ENCODE measurements at regions not wholly inside any gene's neighbourhood (a gene's known extent, or its start where the extent isn't known, plus 50 kb on each side); places are given as distances from the start of the nearest gene placed in this dataset.

- no peak overlapping the region for H3K4me2 ChIP-seq (ENCODE audit: low read depth, low read length)
- H3K9me3 ChIP-seq (ENCODE audit: control insufficient read depth, insufficient read depth, low read length): no peaks in the 10 kb centered on the region
- dilution Hi-C loops (cut with HindIII; ENCODE audit: low sequenced_read_pairs, unreplicated experiment): no loop called here
- intact Hi-C loops (cut with micrococcal nuclease): no loop called here
- no peak overlapping the region for H3K9ac ChIP-seq (ENCODE audit: low read depth, low read length)
- no peaks in the 10 kb centered on the region for H3K4me1 ChIP-seq (ENCODE audit: control insufficient read depth, insufficient read depth, low read length)
- H3K23ac ChIP-seq (ENCODE audit: low read depth, low read length): no peak overlapping the region
- in situ Hi-C loops (cut with MboI; ENCODE audit: low sequenced_read_pairs): no loop called here
- WGBS, 2 experiments (ENCODE audit: extremely low coverage in 2 of 2, insufficient read length in 1 of 2): 100% methylated on average over 1 of the region's 3 CpGs; no CpG with 5 or more reads in 1 of the 2 experiments
- no peak overlapping the region for H4K5ac ChIP-seq (ENCODE audit: low read depth, low read length)
- no peak overlapping the region for H2AK9ac ChIP-seq (replicated peaks; ENCODE audit: low read depth, low read length, poor library complexity)
- no peak overlapping the region for H4K91ac ChIP-seq (ENCODE audit: insufficient read depth, low read depth, low read length)
- no peak overlapping the region for H2BK15ac ChIP-seq (ENCODE audit: low read depth, low read length)
- H2BK20ac ChIP-seq (ENCODE audit: low read depth, low read length): no peak overlapping the region
- H3K27ac ChIP-seq (ENCODE audit: insufficient read depth, low read length): no peak overlapping the region
- no peaks in the 10 kb centered on the region for H3K79me1 ChIP-seq (ENCODE audit: low read depth in 1 of 2, low read length in 2 of 2)
- no peak overlapping the region for H2BK5ac ChIP-seq (ENCODE audit: low read depth, low read length, poor library complexity, severe bottlenecking)
- H3K14ac ChIP-seq (replicated peaks; ENCODE audit: low read depth, low read length): no peak overlapping the region
- H3K4ac ChIP-seq (ENCODE audit: low read depth, low read length): no peak overlapping the region
- no peak overlapping the region for H3K4me3 ChIP-seq (ENCODE audit: insufficient read depth, low read depth, low read length)
- no peaks in the 10 kb centered on the region for H3K36me3 ChIP-seq (ENCODE audit: control insufficient read depth, insufficient read depth, low read length)
- no peak overlapping the region for H3K56ac ChIP-seq (ENCODE audit: extremely low read depth, insufficient read depth, low read length)
- H3K18ac ChIP-seq (ENCODE audit: low read depth, low read length): no peak overlapping the region
- ATAC-seq (ENCODE audit: low read depth): no peak
- CTCF ChIA-PET: no interaction called here
- no peaks in the 10 kb centered on the region for H4K20me1 ChIP-seq (ENCODE audit: insufficient read depth, low read length)
- no peak overlapping the region for H2AK5ac ChIP-seq (ENCODE audit: low read depth, low read length)
- no TSS peak for BruUV-seq (replicated peaks)
- TF ChIP-seq ELK1 (IDR thresholded peaks at IDR 0.05; ENCODE audit: borderline replicate concordance, low read depth, low read length) (no peak), RFX5 (IDR thresholded peaks at IDR 0.05; ENCODE audit: low read depth, low read length) (no peak), RCOR1 (IDR thresholded peaks at IDR 0.05; ENCODE audit: insufficient replicate concordance, low read length) (no peak), RAD21 (IDR thresholded peaks at IDR 0.05; ENCODE audit: low read length) (no peak), MAFK (IDR thresholded peaks at IDR 0.05; ENCODE audit: low read depth, low read length) (no peak), FOS (IDR thresholded peaks at IDR 0.05; ENCODE audit: low read depth, low read length) (no peak), MXI1 (IDR thresholded peaks at IDR 0.05; ENCODE audit: borderline replicate concordance, low read depth, low read length) (no peak), CEBPB (IDR thresholded peaks at IDR 0.05; ENCODE audit: low read depth, low read length) (no peak)
- H2AFZ ChIP-seq (replicated peaks; ENCODE audit: low read length, poor library complexity): peak overlapping the region; percentile 21
- H2BK120ac ChIP-seq (ENCODE audit: low read depth, low read length): no peak overlapping the region
- no peaks in the 10 kb centered on the region for H3K9me1 ChIP-seq (ENCODE audit: insufficient read depth, low read length)
- POLR2A ChIA-PET (ENCODE audit: unreplicated experiment): no interaction called here
- H4K8ac ChIP-seq (ENCODE audit: low read depth in 2 of 2, low read length in 2 of 2): no peak overlapping the region
- no peak for DNase-seq
- peaks cover 8% of the 10 kb centered on the region for H3K27me3 ChIP-seq (ENCODE audit: control insufficient read depth, insufficient read depth, low read length)
Observed at GRCh38 chr2:206220997-206221396, 53.5 kb upstream of the ZDBF2 start.
